ENCODE measurements at regions not wholly inside any gene's neighbourhood (a gene's known extent, or its start where the extent isn't known, plus 50 kb on each side); places are given as distances from the start of the nearest gene placed in this dataset.

DNA sequence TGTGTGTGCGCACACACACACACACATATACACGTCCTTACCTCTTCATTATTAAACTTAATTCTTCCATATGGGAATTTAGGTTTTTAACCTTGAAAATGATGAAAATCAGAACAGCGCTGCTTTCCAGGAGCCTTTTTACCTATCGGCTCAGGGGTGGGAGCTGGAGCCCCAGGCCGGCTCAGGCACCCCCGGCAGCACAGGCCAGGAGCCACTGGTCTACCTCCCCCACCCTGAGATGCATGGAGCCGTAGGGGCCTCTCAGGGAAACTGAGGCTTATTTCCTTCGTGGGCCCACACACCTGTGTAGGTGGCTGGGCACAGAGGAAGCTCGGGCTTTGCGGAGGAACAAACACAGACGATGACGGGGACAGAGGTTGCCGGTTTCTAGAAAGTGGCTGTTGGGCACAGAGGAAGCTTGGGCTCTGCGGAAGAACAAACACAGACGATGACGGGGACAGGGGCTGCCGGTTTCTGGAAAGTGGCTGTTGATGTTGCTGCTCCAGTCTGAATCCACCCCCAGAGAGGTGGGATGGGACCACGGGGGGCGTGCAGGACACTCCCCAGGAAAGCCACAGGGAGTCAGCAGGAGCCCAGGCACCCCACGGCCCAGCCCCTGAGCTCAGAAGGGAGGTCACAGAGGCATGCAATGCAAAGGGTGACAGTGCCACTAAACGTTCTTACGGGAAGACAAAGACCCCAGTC, 149.4 kb downstream of the BRD1 start:
- Histone ChIP-seq H3K36me3 (no peaks in the 10 kb centered on the region), H3K27ac (no peak overlapping the region), H3K27me3 (peaks cover 0 to 47% of the 10 kb centered on the region in 2 donors), H3K9me3 (no peaks in the 10 kb centered on the region), H3K4me1 (no peaks in the 10 kb centered on the region), H3K4me3 (no peak overlapping the region)
- no peak for DNase-seq
- intact Hi-C loops (cut with DNase I): no loop called here
- no peak for ATAC-seq
- TF ChIP-seq, protein P1, sequence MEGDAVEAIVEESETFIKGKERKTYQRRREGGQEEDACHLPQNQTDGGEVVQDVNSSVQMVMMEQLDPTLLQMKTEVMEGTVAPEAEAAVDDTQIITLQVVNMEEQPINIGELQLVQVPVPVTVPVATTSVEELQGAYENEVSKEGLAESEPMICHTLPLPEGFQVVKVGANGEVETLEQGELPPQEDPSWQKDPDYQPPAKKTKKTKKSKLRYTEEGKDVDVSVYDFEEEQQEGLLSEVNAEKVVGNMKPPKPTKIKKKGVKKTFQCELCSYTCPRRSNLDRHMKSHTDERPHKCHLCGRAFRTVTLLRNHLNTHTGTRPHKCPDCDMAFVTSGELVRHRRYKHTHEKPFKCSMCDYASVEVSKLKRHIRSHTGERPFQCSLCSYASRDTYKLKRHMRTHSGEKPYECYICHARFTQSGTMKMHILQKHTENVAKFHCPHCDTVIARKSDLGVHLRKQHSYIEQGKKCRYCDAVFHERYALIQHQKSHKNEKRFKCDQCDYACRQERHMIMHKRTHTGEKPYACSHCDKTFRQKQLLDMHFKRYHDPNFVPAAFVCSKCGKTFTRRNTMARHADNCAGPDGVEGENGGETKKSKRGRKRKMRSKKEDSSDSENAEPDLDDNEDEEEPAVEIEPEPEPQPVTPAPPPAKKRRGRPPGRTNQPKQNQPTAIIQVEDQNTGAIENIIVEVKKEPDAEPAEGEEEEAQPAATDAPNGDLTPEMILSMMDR (IDR thresholded peaks at IDR 0.05): no peak

DNA sequence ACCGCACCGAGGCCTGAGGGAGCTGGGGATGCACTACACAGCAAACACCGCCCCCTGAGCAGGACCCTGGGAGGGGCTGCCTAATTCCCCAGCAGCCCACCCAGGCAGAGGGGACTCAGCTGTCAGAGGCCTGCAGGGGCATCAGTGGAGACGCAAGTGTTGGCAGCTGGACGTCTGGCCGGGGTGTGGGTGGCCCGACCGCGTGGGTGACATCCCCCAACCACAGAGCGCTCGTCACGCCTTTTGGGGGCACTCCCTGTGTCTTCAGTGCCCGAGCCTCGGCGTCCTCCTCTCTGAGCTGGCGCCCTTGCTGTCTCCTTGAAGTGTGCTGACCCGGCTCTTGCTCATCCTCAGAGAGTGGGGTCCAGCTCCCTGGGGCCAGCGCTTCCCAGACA, 150.2 kb downstream of the BRD1 start:
- Histone ChIP-seq H3K36me3 (no peaks in the 10 kb centered on the region), H3K4me1 (no peaks in the 10 kb centered on the region), H3K9me3 (no peaks in the 10 kb centered on the region), H3K4me3 (no peak overlapping the region), H3K27me3 (peaks cover 0 to 52% of the 10 kb centered on the region in 2 donors), H3K27ac (no peak overlapping the region)
- TF ChIP-seq, protein P1 (IDR thresholded peaks at IDR 0.05): no peak
- intact Hi-C loops (cut with DNase I): no loop called here
- DNase-seq (no peak), ATAC-seq (no peak)

DNA sequence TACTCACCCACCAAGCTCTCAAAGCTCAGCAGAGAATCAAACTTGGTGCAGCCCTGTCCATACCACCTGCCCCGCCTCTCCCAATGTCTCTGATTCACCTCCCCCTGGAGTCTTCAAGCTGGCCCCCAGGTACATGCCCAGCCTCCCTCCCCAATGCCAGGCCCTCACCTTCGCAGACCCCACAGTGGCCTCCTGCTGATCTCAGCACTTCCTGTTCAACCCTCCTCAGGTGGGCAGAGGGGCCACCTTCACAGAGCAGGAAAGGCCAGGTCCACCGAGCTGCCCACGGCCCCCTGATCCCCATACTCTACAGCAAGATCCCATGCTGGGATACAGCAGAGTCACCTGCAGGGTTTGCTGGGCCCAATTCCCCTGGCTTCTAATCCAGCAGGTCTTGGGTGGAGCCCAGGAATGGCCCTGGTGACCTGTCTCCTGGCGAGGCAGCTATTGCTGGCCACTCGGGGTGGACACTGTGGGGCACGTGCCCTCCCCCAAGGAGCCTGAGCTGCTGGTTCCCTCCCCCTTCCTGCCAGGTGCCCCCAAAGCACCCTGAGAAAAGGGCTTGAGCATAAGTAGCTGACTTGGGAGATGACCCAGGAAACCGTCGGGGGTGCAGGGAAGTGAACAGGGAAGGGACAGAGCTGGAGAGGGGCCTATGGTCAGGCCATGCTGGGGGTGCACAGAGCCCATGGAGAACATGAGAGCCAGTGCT, 150.7 kb downstream of the BRD1 start:
- intact Hi-C loops (cut with DNase I): no loop called here
- Histone ChIP-seq H3K27ac (no peak overlapping the region), H3K9me3 (no peaks in the 10 kb centered on the region), H3K4me3 (no peak overlapping the region), H3K36me3 (no peaks in the 10 kb centered on the region), H3K4me1 (no peaks in the 10 kb centered on the region), H3K27me3 (peaks cover 3 to 56% of the 10 kb centered on the region in 2 donors)
- DNase-seq (no peak), ATAC-seq (no peak)
- TF ChIP-seq, protein P1 (IDR thresholded peaks at IDR 0.05): no peak

DNA sequence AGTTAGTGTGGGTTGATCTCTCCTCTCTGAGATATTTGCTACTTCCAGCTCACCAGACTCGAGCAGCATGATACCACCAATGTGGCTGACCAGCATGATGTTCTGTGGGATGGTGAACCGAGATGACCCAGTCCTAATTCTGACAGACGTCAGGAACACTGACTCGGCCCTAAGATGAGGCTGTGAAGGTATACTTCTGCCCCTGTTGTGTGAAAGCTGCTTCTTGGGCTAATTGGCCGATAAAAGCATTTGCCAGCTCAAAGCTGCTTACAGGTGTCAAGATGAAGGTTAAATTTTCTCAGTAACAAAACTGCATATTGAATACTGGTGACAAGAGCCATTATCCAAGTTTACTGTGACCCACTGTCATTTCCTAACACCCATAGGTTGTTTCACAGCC, 151.4 kb downstream of the BRD1 start:
- DNase-seq (no peak), ATAC-seq (no peak)
- TF ChIP-seq, protein P1 (IDR thresholded peaks at IDR 0.05): no peak
- Histone ChIP-seq H3K27me3 (peaks cover 10 to 63% of the 10 kb centered on the region in 2 donors), H3K36me3 (no peaks in the 10 kb centered on the region), H3K9me3 (no peaks in the 10 kb centered on the region), H3K27ac (no peak overlapping the region), H3K4me1 (peaks cover 0 to 4% of the 10 kb centered on the region in 2 donors), H3K4me3 (no peak overlapping the region)
- intact Hi-C loops (cut with DNase I): no loop called here

DNA sequence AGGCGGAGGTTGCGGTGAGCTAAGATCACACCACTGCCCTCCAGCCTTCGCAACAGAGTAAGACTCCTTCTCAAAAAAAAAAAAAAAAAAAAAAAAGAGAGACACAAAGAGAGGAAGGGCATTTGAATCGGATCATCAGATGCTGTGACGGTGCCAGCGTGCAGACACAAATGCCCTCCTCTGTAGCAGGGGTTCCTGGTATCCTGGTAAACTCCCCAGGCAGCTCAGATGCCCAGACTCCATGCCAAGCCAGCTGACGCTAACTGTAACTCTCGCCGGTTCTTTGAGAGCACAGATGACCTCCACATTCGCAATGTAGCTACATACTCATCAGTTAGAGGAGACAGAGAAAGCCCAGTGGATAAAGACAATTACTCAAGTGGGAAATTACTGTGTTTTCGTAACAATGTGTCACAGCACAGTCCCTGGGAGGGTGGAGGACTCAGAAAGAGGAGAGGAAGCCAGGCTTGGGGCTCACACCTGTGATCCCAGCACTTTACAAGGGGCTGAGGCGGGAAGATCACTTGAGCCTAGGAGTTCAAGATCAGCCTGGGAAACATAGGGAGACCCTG, 153.1 kb downstream of the BRD1 start:
- intact Hi-C loops (cut with DNase I): no loop called here
- TF ChIP-seq, protein P1 (IDR thresholded peaks at IDR 0.05): no peak
- no peak overlapping the region for H3K4me3 ChIP-seq
- DNase-seq: no peak
- peaks cover 0 to 17% of the 10 kb centered on the region in 2 donors for H3K4me1 ChIP-seq
- ATAC-seq: no peak
- no peaks in the 10 kb centered on the region for H3K36me3 ChIP-seq
- H3K27me3 ChIP-seq: peaks cover 16 to 78% of the 10 kb centered on the region in 2 donors
- no peak overlapping the region for H3K27ac ChIP-seq
- H3K9me3 ChIP-seq: no peaks in the 10 kb centered on the region

Data from left lung (tissue), 4 donors.